ENCODE measurements at regions not wholly inside any gene's neighbourhood (a gene's known extent, or its start where the extent isn't known, plus 50 kb on each side); places are given as distances from the start of the nearest gene placed in this dataset.

GRCh38 chr13:39982745-39983144, 327.3 kb downstream of the COG6 start:
- Histone ChIP-seq H3K4me3 (ENCODE audit: control insufficient read depth in 2 of 3, extremely low read depth in 1 of 3, insufficient read depth in 2 of 3, low read depth in 1 of 3, low read length in 3 of 3) (no peak overlapping the region), H2AFZ (ENCODE audit: control insufficient read depth, low read length) (no peak overlapping the region), H3K27me3 (ENCODE audit: control insufficient read depth, extremely low read depth, insufficient read depth, low read length) (no peaks in the 10 kb centered on the region), H3K9ac (ENCODE audit: control insufficient read depth, extremely low read depth, insufficient read depth, low read length) (no peak overlapping the region), H4K20me1 (ENCODE audit: control insufficient read depth, extremely low read depth, insufficient read depth, low read length) (no peaks in the 10 kb centered on the region), H3K4me1 (ENCODE audit: control insufficient read depth, extremely low read depth, insufficient read depth, low read length) (no peaks in the 10 kb centered on the region), H3K27ac (ENCODE audit: control insufficient read depth, insufficient read depth, low read length) (no peak overlapping the region), H3K36me3 (ENCODE audit: control insufficient read depth in 2 of 2, extremely low read depth in 1 of 2, insufficient read depth in 2 of 2, low read length in 2 of 2) (no peaks in the 10 kb centered on the region), H3K4me2 (ENCODE audit: control insufficient read depth, extremely low read depth, insufficient read depth, low read depth, low read length) (no peak overlapping the region), H3K79me2 (ENCODE audit: control insufficient read depth, insufficient read depth, low read length) (no peaks in the 10 kb centered on the region), H3K9me1 (ENCODE audit: control insufficient read depth, extremely low read depth, insufficient read depth, low read length) (no peaks in the 10 kb centered on the region), H3K9me3 (ENCODE audit: control insufficient read depth, low read depth, low read length) (no peaks in the 10 kb centered on the region)
- no peak for FAIRE-seq
- no peak for DNase-seq (ENCODE audit: low read depth, low spot score)
- dilution Hi-C loops (cut with MboI; ENCODE audit: extremely low pct_ligation_motif_present, low sequenced_read_pairs): no loop called here
- TF ChIP-seq EZH2 (IDR thresholded peaks at IDR 0.05; ENCODE audit: low read length) (no peak), CTCF (optimal IDR thresholded peaks at IDR 0.05 in 1 of 3, IDR thresholded peaks at IDR 0.05 in 1 of 3, conservative IDR thresholded peaks at IDR 0.05 in 1 of 3; ENCODE audit: extremely low read depth in 1 of 3, insufficient read depth in 2 of 3, low read length in 3 of 3) (no peak)

DNA sequence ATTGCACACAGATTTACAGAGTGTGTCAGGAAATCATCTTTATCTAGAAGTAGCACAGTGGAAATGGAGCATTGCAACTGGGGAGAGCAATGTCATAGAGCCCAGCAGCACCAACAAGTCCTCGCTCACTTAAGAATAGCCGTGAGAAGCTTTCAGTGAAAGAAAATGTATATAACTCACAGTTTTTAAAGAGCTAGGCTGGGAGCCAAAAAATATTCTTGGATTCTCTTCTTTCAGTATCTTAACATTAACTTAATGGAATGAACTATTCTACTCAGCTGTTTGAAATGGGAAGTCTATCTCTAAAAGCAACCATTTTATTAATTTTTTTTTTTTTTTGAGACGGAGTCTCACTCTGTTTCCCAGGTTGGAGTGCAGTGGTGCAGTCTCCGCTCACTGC, 329.6 kb downstream of the COG6 start:
- H2AFZ ChIP-seq (ENCODE audit: control insufficient read depth, low read length): no peak overlapping the region
- DNase-seq (ENCODE audit: low read depth, low spot score) (no peak), FAIRE-seq (no peak)
- H3K4me3 ChIP-seq (ENCODE audit: control insufficient read depth in 2 of 3, extremely low read depth in 1 of 3, insufficient read depth in 2 of 3, low read depth in 1 of 3, low read length in 3 of 3): no peak overlapping the region
- H3K9ac ChIP-seq (ENCODE audit: control insufficient read depth, extremely low read depth, insufficient read depth, low read length): no peak overlapping the region
- no peaks in the 10 kb centered on the region for H3K27me3 ChIP-seq (ENCODE audit: control insufficient read depth, extremely low read depth, insufficient read depth, low read length)
- H3K79me2 ChIP-seq (ENCODE audit: control insufficient read depth, insufficient read depth, low read length): no peaks in the 10 kb centered on the region
- H3K27ac ChIP-seq (ENCODE audit: control insufficient read depth, insufficient read depth, low read length): no peak overlapping the region
- dilution Hi-C loops (cut with MboI; ENCODE audit: extremely low pct_ligation_motif_present, low sequenced_read_pairs): no loop called here
- H4K20me1 ChIP-seq (ENCODE audit: control insufficient read depth, extremely low read depth, insufficient read depth, low read length): no peaks in the 10 kb centered on the region
- H3K4me2 ChIP-seq (ENCODE audit: control insufficient read depth, extremely low read depth, insufficient read depth, low read depth, low read length): no peak overlapping the region
- no peaks in the 10 kb centered on the region for H3K9me3 ChIP-seq (ENCODE audit: control insufficient read depth, low read depth, low read length)
- no peaks in the 10 kb centered on the region for H3K9me1 ChIP-seq (ENCODE audit: control insufficient read depth, extremely low read depth, insufficient read depth, low read length)
- no peak for TF ChIP-seq EZH2 (IDR thresholded peaks at IDR 0.05; ENCODE audit: low read length)
- TF ChIP-seq CTCF (optimal IDR thresholded peaks at IDR 0.05 in 1 of 3, IDR thresholded peaks at IDR 0.05 in 1 of 3, conservative IDR thresholded peaks at IDR 0.05 in 1 of 3; ENCODE audit: extremely low read depth in 1 of 3, insufficient read depth in 2 of 3, low read length in 3 of 3): no peak
- H3K4me1 ChIP-seq (ENCODE audit: control insufficient read depth, extremely low read depth, insufficient read depth, low read length): no peaks in the 10 kb centered on the region
- H3K36me3 ChIP-seq (ENCODE audit: control insufficient read depth in 2 of 2, extremely low read depth in 1 of 2, insufficient read depth in 2 of 2, low read length in 2 of 2): no peaks in the 10 kb centered on the region

Measured in keratinocyte (primary cell).